DMS 273 (cell line): ENCODE measurements at regions not wholly inside any gene's neighbourhood (a gene's known extent, or its start where the extent isn't known, plus 50 kb on each side); places are given as distances from the start of the nearest gene placed in this dataset.

Source experiments
- DNase-seq: peaks from one replicate; lab custom pipeline; 2025; ENCODE audit not compliant: unreplicated experiment; lab: John Stamatoyannopoulos, UW

- DNase-seq: no peak
Observed at GRCh38 chr21:15508554-15508953, 221.2 kb upstream of the USP25 start.

DNA sequence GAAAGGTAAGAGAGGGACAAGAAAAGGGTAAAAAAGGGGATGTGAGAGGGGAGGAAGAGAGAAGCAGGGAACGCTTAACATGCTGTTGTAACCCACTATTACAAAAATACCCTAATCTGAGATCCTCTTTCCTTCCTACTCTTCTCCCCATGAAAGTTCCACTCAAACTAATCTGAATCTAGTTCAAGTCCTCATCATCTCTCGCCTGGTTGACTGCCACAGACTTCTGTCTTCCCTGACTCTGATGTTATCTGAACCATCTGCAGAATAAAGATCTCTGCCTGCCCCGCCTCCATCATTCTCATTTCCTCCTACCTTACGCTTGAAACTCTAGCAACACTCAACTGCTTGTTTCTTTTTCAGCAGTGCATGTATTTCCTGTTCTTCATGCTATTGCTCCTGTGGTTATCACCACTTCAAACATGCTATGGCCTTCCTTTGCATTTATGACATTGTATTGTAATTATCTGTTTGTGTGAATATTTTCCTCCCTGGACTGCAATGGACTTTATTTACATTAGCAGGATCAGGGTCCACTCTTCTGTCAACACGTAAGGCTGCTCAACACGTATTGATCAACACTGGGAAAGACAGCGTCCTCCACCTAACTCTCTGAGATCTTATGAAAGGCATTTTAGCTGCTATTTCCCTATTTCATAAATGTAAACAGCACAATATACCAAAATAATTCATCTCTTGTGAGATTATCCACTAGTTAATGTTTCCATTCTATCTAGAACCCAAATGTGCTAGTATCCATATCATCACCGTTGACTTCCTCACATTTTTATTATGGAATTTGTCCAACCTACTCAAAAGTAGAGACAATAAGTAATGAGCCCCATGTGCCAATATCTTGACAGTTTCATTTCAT is 215.5 kb upstream of the USP25 start:
- no peak for DNase-seq

DNA sequence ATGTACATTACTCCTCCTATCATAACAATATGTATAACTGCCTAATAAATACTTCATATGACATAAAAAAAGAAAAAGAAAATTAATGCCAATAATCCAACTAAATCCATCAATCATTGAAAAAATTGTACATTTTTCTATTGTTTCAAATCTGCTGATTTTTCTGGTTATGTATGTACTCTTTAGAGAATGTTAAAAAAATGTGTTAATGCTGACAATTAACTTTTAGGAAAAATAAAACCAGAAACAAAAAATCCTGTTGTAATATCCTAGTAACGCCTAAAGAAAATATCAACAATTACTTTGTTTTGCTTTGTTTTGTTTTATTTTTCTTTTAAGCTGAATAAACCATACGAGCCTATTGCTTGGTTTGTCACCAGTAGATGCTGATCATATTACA is 213.9 kb upstream of the USP25 start:
- no peak for DNase-seq

DNA sequence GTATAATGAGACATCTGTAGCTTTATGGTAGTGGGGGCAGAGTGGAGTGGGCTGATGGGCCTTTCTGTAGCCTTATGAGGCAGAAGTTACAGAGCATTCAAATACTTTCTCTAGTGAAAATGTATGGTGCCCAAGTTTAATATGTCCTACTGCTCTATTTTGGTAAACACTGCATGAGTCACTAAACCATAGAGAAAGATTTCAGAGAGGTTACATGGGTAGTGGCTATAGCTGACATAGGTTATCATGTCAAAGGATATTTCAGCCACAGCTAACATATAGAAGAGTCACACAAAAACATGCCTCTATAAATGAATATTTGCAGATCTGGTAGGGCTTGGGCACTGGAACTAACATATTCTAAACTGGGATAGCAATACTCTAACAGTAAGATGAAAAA is 212.4 kb upstream of the USP25 start:
- no peak for DNase-seq

- DNase-seq: no peak
Observed at GRCh38 chr21:15520811-15521643, 208.8 kb upstream of the USP25 start.

DNA sequence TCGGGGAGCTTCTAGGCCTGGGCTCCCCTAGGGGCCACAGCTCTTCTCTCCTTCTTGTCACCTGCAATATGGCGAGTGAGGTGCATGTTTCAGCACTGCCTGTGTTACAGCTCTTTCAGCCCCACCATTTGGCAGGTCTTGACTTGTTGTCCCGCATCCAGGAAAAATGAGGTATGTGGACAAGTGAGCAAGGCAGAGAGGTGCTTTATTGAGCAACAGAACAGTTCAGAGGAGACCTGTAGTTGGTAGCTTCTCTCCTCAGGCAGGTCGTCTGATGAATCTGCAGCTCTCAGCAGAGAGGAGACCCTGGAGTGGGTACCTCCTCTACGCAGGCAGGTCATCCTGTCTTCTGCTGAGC is 208.2 kb upstream of the USP25 start:
- no peak for DNase-seq

- no peak for DNase-seq
Observed at GRCh38 chr21:15522148-15522547, 207.6 kb upstream of the USP25 start.

DNA sequence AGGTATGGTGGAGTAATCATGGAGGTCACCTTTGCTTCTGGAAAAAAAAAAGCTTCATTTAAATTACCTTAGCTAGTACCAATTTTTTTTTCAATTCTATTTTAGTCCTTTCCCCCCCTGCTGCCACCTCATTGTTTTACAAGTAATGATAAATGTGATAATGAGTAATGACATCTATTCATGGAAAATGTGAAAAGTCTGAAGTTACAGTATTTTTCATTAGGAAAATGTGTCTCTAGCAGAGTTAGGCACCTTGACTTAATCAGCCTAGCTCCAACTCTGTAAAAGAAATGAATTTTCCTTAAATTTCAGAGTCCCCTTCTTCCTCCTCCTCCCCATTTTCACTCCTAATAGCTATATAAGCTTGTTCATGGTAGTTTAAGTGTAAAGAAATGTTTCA is 204.9 kb upstream of the USP25 start:
- DNase-seq: no peak

GRCh38 chr21:15526798-15527197 is 203.0 kb upstream of the USP25 start:
- no peak for DNase-seq

GRCh38 chr21:15528346-15528745 is 201.4 kb upstream of the USP25 start:
- DNase-seq: no peak

DNA sequence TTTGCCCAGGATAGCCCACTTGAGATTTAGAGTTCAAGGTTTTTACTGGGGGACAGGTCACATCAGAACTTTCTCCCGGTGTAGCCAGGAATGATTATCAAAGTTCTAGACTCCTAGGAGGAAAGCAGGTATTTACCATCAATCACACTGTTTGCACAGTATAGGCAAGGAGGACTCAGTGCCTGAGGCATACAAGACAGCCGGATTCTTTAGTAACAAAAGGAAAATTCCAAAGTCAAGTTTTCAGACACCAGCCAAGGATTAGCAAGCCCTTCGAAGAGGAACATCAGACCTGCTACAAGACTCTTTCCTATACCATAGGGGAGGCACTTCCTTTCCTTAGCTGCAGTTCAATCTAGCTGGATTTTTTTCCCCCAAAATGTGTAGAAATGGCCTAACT is 197.8 kb upstream of the USP25 start:
- DNase-seq: no peak

- DNase-seq: no peak
Observed at GRCh38 chr21:15533618-15534017, 196.2 kb upstream of the USP25 start.

DNA sequence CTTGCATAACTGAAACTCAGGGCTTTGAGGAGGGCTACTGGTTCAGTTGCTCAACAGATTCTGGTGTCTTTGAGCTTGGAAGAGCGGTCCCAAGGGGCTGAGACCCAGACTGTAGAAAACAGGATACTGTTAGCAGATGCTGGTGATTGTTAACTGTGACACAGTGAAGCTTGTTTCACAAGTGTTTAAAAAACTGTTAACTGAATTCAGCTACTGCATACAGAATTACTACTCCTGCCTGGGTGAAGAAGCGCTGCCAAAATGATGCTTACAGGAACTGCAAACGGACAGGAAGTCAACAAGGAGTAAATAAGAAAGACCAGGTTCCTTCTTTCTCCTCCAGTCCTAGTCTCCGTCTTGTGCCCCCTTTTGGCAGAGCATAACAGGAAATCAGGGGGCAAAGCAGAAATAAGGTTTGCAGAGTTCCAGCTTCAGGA is 195.3 kb upstream of the USP25 start:
- no peak for DNase-seq

DNA sequence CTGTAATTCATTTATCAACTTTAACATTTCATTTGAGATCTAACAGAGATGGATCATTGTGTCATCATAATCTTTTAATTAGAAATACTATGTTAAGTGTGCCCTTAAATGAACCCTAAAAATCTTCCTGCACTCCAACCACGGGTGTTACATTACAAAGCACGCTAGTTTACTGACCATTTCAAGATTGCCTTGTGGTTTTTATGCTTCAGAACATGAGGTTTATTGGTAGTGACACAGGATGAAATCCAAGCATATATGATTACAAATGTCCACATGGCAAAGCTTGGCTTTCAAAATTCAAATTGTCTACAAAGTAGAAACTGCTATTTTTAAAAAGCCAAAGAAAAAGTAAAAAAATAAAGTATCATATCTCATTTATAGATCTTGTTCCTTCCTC is 190.4 kb upstream of the USP25 start:
- no peak for DNase-seq

GRCh38 chr21:15543473-15543872 is 186.3 kb upstream of the USP25 start:
- no peak for DNase-seq

DNA sequence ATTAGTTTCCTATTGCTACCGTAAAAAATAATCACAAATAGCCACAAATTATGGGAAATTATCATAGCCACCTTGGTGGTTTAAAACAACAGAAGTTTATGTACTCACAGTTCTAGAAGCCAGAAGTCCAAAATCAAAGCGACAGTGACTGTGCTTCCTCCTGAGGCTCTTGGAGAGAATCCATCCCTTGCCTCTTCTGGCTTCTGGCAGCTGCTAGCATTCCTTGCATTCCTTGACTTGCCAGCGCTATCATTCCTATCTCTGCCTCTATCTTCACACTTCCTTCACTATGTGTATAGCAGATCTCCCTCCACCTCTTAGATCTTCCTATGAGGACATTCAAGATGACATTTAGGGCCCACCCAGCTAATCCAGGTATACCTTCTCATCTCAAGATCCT is 180.1 kb upstream of the USP25 start:
- no peak for DNase-seq

GRCh38 chr21:15552914-15553494 is 176.8 kb upstream of the USP25 start:
- DNase-seq: peak; percentile 11

- peak; percentile 24 for DNase-seq
Observed at GRCh38 chr21:15557925-15558324, 171.9 kb upstream of the USP25 start.

DNA sequence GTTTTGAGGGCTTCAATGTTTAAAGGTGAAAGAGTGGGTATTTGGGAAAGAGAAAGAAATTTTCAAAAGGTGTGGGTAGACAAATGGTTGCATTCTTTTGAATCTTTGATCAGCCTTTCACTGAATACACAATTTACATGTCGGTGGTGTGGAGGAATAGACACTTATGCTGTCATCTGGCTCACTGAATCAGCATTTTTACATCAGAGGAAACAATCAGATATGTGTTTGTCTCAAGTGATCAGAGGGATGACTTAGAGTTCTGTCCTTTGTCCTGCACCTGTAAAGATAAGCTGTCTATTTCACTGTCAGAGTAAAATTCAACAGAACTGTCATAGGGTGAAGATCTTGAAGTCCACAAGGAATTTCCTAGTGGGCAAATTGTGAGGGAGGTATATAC is 170.9 kb upstream of the USP25 start:
- no peak for DNase-seq

- no peak for DNase-seq
Observed at GRCh38 chr21:15559660-15560059, 170.1 kb upstream of the USP25 start.

DNA sequence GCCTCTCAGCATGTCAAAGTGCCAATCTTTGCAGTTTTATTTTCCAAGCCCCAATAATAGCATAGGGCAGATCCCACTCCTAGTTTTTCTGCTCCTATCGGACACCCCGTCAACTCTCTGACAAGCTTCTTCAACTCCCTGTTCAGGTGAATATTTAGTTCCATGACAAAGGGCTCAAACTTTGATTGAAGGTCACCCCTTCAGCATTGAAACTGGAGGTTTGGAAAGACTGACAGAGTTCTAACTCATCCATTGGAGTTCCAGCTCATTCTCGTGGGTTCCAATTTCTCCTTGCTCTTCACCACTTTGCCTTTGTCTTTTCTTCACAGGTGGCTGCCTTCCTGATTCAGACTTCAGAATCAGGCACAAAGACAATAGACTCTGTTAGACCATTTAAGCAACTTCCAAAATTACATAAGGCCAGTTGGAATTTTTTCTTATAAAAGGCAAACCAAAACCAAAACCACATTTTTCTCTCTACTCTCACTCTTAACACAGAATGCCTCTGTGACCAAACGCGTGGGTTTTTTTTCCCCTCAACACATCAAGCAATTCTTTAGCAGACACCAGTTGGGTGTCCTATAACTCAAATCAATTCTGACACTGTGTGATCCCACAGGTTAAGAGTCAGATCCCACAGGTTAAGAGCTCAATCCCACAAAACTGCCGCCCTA is 169.3 kb upstream of the USP25 start:
- no peak for DNase-seq
